NCI-H345 treated with DMSO at 0.1 percent for 48 hours (cell line): ENCODE measurements at regions not wholly inside any gene's neighbourhood (a gene's known extent, or its start where the extent isn't known, plus 50 kb on each side); places are given as distances from the start of the nearest gene placed in this dataset.

ENCODE experiments used
- DNase-seq: peaks from one replicate; lab custom pipeline; 2025; ENCODE audit not compliant: unreplicated experiment; lab: John Stamatoyannopoulos, UW

DNA sequence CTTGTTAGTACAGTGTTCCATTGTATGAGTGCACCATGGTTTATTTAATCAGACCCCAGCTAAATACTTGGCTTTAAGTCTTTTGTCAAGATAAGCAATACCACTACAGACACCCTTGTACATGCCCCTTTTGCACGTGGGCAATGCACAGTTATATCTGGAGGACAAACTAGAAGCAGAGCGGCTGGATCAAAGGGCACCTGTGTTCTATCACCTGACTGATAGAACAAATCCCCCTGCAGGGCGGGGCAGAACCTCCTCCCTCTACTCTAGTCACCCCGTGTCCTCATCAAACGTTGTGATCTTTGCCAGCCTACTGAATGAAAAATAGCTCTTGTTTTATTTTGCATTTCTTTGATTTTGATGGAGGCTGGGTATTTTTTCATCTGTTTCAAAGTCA lies 314.9 kb downstream of the TLE3 start:
- DNase-seq = no peak

DNA sequence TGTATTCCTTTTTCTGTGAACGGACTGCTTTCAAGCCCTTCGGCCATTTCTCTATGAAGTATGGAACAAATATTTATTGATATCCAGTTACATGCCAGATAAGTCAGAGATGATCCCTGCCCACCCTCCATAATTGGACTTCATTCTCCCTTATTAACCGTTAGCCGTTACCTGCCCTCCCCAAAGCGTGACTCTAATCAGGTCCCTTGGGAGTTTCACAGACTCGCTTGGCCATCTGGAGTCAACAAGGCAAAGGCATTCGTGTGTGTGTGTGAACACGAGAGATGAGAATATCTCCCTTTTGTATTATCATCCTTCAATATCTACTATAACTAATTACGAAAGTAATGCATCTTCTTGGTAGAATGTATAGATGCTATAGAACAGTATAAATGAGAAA lies 314.5 kb downstream of the TLE3 start:
- DNase-seq = no peak

DNA sequence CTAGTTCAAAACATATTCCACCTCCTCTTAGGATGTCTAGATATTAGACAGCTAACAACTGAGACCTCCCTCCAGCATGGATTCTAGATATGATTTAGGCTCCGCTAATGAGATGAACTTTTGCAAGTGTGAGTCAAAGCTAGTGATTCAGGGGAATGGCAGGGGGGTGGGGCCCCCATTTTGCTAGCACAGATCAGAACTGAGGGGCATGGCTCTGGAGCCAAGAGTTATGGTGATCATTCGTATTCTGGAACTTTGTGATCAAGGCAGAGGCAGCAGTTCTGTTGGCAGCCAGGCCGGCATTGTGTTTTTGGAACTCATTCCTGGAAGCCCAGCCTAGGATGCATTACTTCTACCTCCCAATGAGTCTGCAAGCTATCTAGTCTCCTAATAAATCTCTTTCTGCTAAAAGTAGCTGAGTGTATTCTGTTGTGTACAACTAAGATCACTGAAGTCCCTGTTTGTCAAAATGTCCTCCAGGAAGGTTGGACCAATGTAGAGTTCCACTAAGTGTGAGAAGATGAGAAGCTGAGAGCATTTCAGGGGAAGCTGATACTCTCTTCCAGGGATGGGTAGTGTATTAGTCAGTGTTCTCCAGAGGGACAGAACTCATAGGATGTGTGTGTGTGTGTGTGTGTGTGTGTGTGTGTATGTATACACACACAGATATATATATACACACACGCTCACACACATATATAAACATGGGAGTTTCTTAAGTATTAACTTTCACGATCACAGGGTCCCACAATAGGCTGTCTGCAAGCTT lies 312.7 kb downstream of the TLE3 start:
- no peak for DNase-seq

DNA sequence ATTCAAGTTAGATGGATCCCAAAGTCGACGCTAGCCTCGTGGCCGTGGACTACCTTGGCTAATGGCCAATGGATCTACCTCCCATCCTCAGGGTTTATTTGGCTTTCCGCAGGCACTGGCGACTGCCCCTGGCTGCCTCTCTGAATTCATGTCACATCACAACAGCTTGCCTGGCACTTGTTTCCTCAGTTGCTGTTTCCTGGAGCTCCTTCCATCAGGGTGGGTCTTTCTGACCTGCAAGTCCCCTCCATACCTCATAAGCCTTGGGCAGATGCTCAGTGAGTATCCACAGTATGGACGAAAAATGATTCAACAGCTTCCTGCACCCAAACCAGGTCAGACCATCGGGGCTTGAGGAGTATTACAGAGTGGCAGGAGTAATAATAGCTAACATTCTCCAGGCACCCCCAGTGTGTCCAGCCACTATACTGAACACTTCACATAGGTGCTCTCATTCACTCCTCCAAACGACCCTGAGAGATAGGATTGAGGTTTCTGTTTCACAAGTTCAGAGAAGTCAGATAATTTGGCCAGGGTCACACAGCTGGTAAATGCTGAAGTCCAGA lies 311.5 kb downstream of the TLE3 start:
- no peak for DNase-seq

DNA sequence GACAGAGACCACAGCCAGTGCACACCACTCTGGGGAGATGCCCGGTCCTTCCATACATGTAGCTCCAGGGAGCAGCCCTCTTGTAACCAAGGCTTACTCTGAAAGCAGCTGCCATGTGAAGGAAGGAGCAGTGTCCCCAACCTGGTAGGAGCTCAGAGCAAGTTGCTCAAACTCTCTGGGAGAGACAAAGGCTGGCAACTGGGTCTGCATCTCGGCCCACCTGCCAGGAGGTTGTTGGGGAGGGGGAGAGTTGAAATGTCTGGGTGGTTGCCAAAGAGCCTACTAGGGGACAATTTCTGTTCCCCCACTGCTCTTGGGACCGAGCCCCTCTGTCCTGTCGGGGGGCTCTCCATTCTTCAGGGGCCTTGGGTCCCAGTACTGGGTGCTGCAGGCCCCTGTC lies 309.9 kb downstream of the TLE3 start:
- DNase-seq = no peak

DNA sequence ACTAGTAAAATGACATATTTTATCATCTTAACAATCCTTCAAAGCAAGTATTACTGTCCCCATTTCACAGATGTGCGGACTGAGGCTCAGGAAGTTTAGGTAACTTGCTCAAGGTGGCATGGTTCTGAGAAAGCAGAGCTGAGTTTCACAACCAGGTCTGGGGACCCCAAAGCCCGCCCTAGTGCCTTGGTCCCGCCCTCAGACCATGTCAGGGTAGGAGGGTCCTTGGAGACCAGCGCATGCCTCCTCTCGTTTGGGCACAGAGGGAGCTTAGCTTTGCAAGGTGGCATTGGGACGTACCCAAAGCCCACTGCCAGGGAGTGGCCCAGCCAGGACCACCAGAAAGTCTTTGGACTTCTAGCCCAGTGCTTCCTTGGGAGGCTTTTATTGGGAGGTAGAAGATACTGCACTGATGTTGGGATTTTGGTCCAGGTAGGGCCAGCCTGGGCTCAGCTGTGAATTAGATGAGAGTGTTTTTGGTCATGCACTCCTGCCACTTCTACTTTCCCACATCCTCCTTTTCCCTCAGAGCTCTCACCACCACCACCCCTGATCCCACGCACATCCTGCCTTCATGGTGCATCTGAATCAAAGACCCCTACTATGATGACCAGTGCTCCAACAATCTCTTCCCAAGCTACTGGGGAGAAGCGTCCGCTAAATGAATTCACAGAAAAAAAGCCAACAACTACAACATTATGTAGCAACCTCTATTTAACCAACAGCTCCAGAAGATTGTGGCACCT lies 307.9 kb downstream of the TLE3 start:
- no peak for DNase-seq

DNA sequence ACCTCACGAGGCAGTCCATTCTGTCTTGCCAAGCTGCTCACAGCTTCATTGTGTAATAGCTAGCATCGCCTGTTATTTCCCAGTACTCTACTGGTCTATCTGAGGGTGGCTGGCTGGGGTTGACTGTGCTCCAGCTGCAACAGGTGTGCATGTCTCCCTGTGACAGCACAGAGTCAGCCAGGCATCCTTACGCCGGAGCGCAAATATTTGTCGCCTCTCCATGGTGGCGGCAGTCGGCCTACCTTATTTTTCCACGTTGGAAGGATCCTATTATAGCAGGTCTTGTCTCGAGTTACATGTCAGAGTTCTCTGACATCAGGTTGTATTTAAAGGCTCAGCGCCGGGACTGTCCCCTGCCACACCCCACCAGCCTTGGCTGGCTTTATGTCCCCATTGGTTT lies 307.1 kb downstream of the TLE3 start:
- no peak for DNase-seq

DNA sequence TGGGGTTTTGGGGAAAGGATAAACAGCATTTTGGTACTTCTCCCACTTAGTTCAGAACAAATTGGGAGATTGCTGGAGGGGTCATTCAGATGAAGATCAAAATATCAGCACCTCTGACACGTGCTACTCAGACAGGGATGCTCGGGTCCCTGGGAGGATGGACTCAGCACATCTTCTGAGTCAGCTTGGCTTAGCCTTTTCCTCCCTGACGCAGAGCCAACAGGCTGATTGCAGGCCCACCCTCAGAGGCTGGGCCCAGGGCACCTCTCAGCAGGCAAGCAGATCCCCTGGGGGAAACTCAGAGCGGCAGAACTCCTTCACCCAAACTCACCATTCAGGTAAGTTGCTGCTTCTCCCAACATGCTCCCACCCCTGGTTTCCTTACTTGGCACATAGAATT lies 304.9 kb downstream of the TLE3 start:
- DNase-seq = no peak

DNA sequence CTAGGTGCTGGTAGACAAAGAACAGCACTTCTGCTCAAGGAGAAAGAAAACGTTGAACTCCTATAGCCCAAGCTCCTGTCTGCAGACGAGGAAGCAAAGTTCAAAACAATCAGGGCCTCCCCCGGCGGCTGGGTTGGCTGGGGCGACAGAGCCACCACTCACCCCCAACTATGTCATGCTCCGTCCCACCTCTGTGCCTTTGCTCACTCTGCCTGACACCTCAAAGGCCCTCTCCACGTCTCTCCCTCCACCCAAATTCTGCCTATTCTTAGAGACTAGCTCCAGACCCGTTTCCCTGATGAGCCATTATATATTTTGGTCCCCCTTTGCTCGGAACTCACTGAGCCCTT lies 304.3 kb downstream of the TLE3 start:
- no peak for DNase-seq

DNA sequence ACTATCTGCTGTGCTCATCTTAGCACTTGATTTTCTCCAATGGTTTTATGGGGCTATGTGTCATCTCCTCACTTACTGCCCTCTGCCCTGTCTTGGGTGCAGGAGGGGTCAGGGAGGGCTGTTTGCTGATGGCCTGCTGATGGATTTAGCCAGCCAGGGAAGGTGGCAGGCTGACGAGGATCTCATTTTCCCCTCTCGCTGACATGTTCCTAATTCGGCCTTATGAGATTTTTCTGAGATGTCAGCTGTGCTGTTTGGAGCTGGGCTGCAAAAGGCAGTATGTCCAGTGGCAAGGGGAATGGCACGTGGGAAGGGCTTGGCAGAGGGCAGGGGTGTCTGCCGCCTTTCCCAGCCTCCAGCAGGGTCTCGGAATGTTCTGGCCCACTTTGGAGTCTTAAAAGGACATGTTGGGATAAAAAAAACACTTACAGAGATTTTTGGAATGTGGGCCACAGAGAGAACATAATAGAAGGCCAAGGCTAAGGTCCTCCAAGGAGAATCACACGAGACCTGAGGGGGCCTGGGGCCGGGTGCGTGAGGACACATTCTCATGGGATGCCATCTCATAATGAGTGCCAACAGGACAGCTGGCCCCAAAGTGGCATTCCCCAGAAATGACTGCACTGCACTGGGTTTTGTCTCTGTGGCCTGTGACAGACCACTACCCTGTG lies 303.8 kb downstream of the TLE3 start:
- DNase-seq = no peak

DNA sequence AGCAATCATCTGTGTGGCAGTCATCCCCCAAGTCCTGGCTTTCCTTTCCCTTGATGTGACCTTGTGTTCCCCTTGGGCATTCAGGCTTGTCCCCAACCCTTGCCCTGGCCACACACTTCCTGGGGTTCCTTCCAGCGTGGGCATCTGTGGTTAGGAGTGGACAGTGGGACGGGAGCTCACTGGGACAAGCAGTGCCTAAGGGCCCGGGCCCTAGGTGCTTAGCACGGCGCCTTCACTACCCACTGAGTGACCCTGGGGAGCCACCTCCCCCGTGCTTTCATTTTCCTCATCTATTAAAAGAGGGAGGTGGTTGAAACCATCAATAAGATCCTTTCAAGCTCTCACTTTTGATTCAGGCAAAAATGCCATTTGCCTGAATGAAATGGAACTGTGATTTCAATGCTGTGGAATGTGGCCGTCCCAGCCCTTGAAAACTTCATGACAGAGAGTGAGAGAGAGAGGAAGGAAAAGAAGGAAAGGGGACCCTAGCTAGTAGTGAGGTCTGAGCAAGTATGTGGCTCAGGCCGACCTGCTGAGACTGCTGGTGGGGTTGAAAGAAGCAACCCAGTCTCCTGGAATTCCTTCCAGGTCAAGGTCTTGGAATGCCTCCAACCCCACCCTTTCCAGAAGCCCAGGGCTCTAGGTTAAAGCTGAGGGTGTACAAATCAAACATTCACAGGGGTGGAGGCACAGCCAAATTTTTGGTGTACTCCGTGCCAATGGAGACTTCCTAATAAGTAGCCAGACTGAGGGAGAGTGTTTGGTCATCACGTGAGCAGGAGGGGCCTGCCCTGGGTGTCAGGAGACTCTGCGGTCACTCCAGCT lies 302.9 kb downstream of the TLE3 start:
- no peak for DNase-seq

DNA sequence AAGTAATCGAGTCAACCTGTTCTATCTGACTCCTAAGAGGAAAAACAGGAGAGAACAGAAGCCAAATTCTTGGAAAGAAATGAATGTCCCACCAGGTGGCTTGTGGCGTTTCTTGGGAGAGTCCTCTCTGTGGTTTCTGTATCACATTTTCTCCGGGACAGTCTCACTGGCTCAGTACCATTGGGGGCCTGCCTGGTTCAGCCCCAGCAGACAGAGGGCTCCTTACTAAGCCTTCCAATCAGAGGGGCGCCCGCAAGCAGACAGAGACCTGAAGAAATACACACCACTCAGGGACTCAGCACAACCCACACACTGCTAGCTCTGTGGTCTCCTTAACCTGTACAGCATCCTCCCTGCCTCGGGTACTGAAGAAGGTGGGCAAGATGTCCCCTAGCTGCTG lies 302.1 kb downstream of the TLE3 start:
- no peak for DNase-seq

DNA sequence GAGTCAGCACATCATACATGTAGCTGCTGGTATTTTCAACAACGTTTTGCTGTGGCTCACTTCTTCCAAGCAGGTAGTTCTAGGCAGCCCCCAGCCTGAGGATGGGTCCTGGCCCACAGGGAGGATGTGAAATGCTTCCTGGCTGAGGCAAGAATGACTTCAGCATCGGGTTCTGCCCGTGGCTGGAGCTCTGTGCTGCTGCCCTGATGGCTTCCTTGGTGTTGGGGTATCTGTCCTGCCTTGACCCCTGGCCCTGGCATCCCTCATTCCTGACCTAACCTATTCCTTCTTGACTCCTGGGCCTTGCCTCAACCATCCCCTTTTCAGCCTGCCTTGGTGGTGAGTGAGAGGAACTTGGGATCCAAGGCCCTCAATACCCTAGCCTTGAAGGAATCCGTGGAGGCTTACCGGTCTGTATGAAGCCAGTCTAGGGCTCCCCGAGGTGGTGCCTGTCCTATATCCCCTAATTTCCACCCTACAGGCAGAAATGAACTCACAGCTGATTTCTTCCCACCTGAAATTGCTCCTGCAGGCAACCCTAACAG lies 300.6 kb downstream of the TLE3 start:
- DNase-seq = no peak

DNA sequence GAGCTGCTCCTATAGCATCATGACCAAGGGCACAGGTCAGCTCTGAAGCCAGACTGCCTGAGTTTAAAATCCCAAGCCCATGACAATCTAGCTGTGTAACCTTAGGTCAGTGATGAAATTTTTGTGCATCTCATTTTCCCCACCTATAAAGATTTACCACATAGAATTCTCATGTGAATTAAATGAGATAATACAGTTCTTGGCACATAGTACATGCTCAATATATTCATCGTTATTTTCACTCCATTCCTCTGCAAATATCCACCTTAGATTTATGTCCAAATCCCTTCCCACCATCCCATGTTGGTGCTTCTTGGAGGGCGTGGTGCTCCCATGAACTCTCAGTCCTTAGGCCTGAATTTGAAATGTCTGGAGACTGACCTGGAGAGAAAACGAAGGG lies 300.1 kb downstream of the TLE3 start:
- no peak for DNase-seq

DNA sequence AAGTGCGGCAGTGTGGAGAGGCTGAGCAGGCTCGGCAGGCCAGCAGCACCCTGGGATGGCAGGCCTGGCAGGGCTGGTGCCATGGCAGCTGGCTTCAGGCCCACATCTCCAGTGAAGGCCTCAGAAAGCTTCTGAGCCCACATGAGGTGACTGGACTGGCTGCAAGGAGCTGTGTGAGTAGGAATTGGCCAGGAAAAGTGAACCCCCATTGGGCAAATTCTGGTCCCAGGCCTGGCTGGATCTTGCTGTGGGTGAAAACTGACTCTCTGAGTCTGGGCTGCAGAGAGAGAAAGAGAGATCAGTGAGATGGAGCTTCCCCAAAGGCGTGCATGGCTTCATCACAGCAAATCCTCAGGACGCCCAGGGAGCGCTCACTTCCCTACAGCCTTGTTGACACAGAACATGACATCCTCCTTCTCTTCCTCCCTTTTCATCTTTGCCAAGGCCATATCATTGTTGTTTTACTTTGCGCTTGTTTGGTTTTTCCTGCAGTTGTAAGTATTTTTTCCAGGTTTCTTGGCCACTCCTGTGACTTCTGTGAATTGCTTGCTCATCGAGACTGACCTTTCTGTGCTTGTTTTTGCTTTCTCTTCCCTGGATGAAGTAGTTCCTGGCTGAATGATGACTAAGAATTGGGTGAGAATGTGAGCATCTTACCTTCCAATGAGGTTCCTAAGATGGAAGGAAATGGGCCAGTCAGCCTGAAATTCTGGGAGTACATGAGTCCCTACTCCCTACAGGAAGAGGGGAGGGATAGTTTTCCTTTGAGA lies 299.1 kb downstream of the TLE3 start:
- DNase-seq = no peak

DNA sequence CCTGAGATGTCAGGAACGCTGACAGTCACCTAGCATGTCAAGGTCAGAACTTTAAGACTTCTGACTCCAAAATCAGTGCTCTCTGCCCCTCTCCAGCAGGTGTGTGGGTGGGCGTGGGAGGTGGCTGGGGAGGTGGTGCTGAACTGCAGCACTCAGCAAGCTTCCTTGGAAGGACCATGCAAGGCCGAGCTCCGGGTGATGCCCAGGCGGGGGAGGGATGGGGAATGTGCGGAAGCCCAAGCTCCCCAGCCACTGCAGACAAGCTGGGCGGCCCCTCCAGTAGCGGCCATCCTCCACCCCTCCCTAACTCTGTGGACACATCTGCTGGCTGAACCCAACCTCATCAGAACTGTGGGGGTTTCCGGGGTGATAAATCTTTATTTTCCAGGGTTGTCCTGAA lies 296.6 kb downstream of the TLE3 start:
- no peak for DNase-seq

DNA sequence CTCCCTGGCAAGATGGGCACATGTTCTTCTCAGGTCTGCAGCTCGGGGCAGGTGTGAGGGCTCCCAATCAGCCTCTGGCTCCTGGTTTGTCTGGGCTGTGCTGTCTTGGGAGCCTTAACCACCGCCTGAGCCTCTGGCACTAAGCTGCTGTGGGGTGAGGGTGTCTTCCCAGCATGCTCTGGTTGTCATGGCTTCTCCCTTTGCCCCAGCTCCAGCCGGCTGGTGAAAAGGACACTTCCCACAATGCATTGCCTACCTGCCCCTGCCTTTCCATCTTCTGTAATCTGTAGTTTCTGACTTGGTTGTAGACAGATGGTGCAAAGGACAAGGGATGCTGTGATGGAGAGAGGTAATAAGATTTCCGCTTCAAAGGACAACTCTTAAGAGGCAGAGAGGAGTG lies 295.3 kb downstream of the TLE3 start:
- DNase-seq = no peak

DNA sequence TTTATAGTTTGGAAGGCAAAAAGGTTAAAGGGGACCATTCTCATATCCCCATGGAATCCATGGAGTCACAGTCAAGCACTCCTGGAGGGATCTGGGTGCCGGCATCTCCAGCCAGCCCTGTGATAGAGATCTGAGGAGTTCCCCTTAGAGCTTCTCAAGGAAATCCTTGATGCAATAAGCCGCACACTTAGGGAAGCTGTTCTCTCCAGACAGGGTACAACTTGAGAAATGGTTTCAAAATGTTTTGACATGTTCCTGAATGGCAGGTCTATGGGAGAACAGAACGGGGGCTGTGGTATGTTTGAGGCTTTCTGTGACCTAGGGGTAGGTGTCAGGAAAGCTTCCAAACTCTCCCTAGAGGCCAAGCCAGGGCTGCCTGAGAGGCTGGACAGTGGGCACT lies 292.9 kb downstream of the TLE3 start:
- no peak for DNase-seq

DNA sequence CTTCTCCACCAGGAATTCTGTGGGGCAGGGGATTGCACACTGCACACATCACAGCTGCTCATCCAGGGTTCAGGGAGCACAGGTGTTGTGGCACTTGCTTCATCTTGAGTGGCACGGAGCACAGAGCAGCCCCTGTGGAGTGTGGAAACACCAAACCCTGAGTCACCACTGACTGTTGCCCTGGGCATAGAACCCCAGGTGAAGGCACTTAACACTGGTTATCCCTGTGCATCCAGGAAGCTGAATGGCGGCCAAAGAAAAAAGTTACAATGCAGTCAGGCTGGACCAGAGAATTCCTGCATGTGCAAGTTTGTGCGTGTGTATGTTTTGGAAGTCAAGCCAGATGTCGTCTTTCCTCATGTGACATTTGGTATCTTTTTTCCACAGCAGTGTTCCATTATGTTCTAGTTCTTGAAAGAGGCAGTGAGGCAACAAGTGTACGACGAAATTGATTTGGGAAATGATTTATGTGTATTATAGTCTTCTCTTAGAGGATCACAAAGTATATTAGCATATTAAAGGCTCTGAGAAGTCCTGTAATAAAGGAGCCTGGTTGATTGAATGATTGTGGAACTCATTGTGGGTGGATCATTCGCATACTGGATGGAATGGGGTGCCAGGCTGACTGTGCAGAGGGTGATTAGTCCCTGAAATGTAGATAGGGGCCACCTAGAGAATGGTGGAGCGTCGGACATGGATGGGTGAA lies 292.3 kb downstream of the TLE3 start:
- no peak for DNase-seq
